A673 (cell line): ENCODE measurements at regions not wholly inside any gene's neighbourhood (a gene's known extent, or its start where the extent isn't known, plus 50 kb on each side); places are given as distances from the start of the nearest gene placed in this dataset.
"Not testable (repeated sequence)": the region's sequence is repeated elsewhere in the genome, so short reads cannot be mapped to it uniquely, and the experiment has no call there.

ENCODE experiments used
- BruUV-seq: library from RNA; stranded (reverse); fragments of 400-500 nt; replicated peaks from 2 replicates; lab custom pipeline; 2021; lab: Mats Ljungman, UMichigan
- CTCF ChIA-PET: fragments of 300-600 bp; sonication (Branson Sonifier 250); formaldehyde crosslinking; loops from one replicate; lab custom pipeline; 2022; ENCODE audit warnings: antibody characterized with exemption; lab: Charles Lee
- POLR2A ChIA-PET: fragments of 300-600 bp; sonication (Branson Sonifier 250); formaldehyde crosslinking; loops from one replicate; lab custom pipeline; 2022; ENCODE audit warnings: antibody characterized with exemption; ENCODE audit not compliant: low non-redundant PET; lab: Charles Lee
- DNase-seq: peaks from one replicate; pipeline ENCODE4 v3.0.0-alpha.2; 2015; ENCODE audit warnings: low spot score
- H3K27ac ChIP-seq: fragments of 200-600 bp; sonication (generic); 2 replicates; pipeline ENCODE4 v1.5.1; 2016; ENCODE audit warnings: mixed run types, low read depth, mild to moderate bottlenecking, mixed read lengths, antibody characterized with exemption, low read length; ENCODE audit not compliant: poor library complexity, severe bottlenecking
- H3K27me3 ChIP-seq: fragments of 200-600 bp; sonication (generic); replicated peaks from 2 replicates; pipeline ENCODE4 v1.6.1; 2017; ENCODE audit warnings: mixed run types, low read depth, mild to moderate bottlenecking, mixed read lengths, antibody characterized with exemption, low read length; ENCODE audit not compliant: insufficient read depth, poor library complexity
- H3K36me3 ChIP-seq: fragments of 200-600 bp; sonication (generic); 2 replicates; pipeline ENCODE4 v1.6.1; 2016; ENCODE audit warnings: mixed run types, mild to moderate bottlenecking, mixed read lengths, antibody characterized with exemption, low read length; ENCODE audit not compliant: insufficient read depth, poor library complexity, severe bottlenecking
- H3K4me1 ChIP-seq: fragments of 200-600 bp; sonication (generic); 2 replicates; pipeline ENCODE4 v1.6.1; 2017; ENCODE audit warnings: mixed run types, mild to moderate bottlenecking, mixed read lengths, antibody characterized with exemption, low read length; ENCODE audit not compliant: insufficient read depth, poor library complexity, severe bottlenecking
- H3K4me3 ChIP-seq: fragments of 200-600 bp; sonication (generic); 2 replicates; pipeline ENCODE4 v1.5.1; 2016; ENCODE audit warnings: low read depth, mixed run types, mild to moderate bottlenecking, mixed read lengths, low read length; ENCODE audit not compliant: poor library complexity, severe bottlenecking
- H3K9me3 ChIP-seq: fragments of 200-600 bp; sonication (generic); 2 replicates; pipeline ENCODE4 v1.6.1; 2016; ENCODE audit warnings: mixed run types, low read depth, mild to moderate bottlenecking, mixed read lengths, antibody characterized with exemption, low read length; ENCODE audit not compliant: poor library complexity, severe bottlenecking
- EZH2 ChIP-seq: fragments of 200-600 bp; sonication (generic); IDR thresholded peaks from 2 replicates; pipeline ENCODE4 v1.6.1; 2017; ENCODE audit warnings: borderline replicate concordance, low read depth, mild to moderate bottlenecking, mixed read lengths, antibody characterized with exemption, low read length; ENCODE audit not compliant: poor library complexity, severe bottlenecking
- intact Hi-C: fragments of 100-400 bp; cut with micrococcal nuclease; formaldehyde crosslinking; loops from one replicate; pipeline ENCODE4 v1.10.0; 2022; ENCODE audit not compliant: unreplicated experiment
- TF ChIP-seq, protein P1 (sequence below): fragments of 300-800, 200-600 bp; sonication (generic); conservative IDR thresholded peaks from 2 replicates; pipeline ENCODE4 v1.5.1; 2017; ENCODE audit warnings: low read depth, mild to moderate bottlenecking, antibody characterized with exemption, low read length, moderate library complexity, mixed read lengths

DNA sequence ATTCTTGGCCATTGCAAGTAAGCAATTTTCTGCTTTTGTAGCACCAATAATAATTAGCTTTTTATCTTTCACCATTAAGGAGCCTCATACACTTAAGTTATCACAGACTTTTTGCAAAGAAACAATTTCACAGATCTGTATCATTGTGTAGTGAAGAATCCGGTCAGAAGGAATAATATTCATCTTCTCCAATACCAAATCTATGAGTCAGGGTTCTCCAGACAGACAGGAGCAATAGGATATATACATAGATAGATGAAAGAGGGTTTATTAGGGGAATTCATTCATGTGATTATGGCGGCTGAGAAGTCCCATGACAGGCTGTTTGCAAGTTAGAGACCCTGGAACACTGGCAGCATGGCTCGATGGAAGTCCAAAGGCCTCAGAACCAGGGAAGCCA is 82.9 kb upstream of the UBASH3B start:
- Histone ChIP-seq H3K4me1 (no peaks in the 10 kb centered on the region), H3K9me3 (no peaks in the 10 kb centered on the region), H3K27ac (no peak overlapping the region), H3K36me3 (no peaks in the 10 kb centered on the region), H3K4me3 (no peak overlapping the region), H3K27me3 (no peaks in the 10 kb centered on the region)
- intact Hi-C loops: no loop called here
- no TSS peak for BruUV-seq
- CTCF ChIA-PET: no interaction called here
- POLR2A ChIA-PET: no interaction called here
- DNase-seq: no peak
- TF ChIP-seq, protein P1, sequence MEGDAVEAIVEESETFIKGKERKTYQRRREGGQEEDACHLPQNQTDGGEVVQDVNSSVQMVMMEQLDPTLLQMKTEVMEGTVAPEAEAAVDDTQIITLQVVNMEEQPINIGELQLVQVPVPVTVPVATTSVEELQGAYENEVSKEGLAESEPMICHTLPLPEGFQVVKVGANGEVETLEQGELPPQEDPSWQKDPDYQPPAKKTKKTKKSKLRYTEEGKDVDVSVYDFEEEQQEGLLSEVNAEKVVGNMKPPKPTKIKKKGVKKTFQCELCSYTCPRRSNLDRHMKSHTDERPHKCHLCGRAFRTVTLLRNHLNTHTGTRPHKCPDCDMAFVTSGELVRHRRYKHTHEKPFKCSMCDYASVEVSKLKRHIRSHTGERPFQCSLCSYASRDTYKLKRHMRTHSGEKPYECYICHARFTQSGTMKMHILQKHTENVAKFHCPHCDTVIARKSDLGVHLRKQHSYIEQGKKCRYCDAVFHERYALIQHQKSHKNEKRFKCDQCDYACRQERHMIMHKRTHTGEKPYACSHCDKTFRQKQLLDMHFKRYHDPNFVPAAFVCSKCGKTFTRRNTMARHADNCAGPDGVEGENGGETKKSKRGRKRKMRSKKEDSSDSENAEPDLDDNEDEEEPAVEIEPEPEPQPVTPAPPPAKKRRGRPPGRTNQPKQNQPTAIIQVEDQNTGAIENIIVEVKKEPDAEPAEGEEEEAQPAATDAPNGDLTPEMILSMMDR: no peak
- TF ChIP-seq EZH2: no peak

DNA sequence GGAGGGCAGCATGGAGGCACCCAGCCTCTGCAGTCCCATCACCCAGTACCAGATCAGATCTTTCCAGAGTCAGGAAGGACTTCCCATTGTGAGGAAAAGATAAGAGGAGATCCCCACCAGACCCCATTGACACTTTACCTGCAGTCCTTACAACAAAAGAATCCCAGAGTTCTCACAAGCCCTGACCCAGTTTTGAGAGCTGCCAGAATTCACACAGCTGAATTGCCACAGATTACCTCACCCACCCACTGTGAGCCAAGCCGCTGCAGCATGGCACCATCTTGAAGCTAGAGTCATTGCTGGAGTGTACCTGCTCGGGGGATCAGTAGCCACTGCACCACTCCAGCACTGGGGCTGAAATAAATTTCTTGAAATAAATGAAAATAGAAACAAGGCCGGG is 91.8 kb upstream of the UBASH3B start:
- no peak for DNase-seq
- Histone ChIP-seq H3K4me3 (no peak overlapping the region), H3K27ac (no peak overlapping the region), H3K9me3 (no peaks in the 10 kb centered on the region), H3K4me1 (no peaks in the 10 kb centered on the region), H3K36me3 (no peaks in the 10 kb centered on the region), H3K27me3 (no peaks in the 10 kb centered on the region)
- TF ChIP-seq EZH2: no peak
- TF ChIP-seq, protein P1: no peak
- CTCF ChIA-PET: interaction anchor here (0.6 kb wide), 1 partner anchor 13 kb away, joined by 4 read pairs; no protein-coding TSS in a partner anchor
- intact Hi-C loops: no loop called here
- POLR2A ChIA-PET: no interaction called here
- BruUV-seq: no TSS peak

DNA sequence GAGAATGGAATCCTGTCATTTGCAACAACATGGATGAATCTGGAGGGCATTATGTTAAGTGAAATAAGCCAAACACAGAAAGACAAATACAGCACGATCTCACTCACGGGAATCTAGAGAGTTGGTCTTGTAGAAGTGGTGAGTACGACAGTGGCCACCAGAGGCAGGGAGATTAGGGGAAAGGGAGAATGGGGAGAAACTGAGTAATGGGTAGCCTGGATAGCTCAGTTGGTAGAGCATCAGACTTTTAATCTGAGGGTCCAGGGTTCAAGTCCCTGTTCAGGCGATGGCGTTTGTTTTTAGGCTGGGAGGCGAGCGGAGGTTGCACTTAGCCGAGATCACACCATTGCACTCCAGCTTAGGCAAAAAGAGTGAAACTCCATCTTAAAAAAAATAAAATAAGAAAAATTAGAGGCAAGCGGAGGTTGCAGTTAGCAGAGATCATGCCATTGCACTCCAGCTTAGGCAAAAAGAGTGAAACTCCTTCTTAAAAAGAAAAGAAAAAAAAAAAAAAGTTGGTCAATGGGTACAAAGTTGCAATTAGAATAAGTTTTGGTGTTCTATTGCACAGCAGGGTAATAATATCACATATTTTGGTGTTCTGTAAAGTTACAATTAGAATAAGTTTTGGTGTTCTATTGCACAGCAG is 95.7 kb upstream of the UBASH3B start:
- ChIA-PET POLR2A (no interaction called here), CTCF (no interaction called here)
- TF ChIP-seq EZH2: no peak
- TF ChIP-seq, protein P1: no peak
- H3K4me3 ChIP-seq: no peak overlapping the region
- H3K36me3 ChIP-seq: no peaks in the 10 kb centered on the region
- no peak overlapping the region for H3K27ac ChIP-seq
- intact Hi-C loops: no loop called here
- H3K27me3 ChIP-seq: no peaks in the 10 kb centered on the region
- H3K9me3 ChIP-seq: no peaks in the 10 kb centered on the region
- H3K4me1 ChIP-seq: no peaks in the 10 kb centered on the region
- peak; percentile 55 for DNase-seq
- BruUV-seq: no TSS peak

DNA sequence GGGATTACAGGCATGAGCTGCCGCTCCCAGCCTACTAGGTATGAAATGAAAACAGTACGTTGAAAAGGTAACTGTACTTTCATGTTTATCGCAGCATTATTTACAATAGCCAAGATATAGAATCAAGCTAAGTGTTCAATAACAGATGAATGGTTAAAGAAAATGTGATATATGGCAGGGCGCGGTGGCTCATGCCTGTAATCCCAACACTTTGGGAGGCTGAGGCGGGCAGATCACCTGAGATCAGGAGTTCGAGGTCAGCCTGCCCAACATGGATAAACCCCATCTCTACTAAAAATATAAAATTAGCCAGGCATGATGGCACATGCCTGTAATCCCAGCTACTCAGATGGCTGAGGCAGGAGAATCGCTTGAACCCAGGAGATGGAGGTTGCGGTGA is 96.3 kb upstream of the UBASH3B start:
- H3K27me3 ChIP-seq, BruUV-seq, POLR2A ChIA-PET: not testable (repeated sequence)

DNA sequence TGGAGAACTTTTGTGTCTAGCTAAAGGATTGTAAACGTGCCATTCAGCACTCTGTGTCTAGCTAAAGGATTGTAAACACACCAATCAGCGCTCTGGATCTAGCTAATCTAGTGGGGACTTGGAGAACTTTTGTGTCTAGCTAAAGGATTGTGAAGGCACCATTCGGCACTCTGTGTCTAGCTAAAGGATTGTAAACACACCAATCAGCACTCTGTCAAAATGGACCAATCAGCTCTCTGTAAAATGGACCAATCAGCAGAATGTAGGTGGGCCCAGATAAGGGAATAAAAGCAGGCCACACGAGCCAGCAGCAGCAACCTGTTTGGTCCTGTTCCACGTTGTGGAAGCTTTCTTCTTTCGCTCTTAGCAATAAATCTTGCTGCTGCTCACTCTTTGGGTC is 98.4 kb upstream of the UBASH3B start:
- H3K9me3 ChIP-seq, DNase-seq, intact Hi-C loops, BruUV-seq, H3K4me3 ChIP-seq, H3K4me1 ChIP-seq, H3K36me3 ChIP-seq, H3K27ac ChIP-seq, CTCF ChIA-PET, H3K27me3 ChIP-seq: not testable (repeated sequence)
- POLR2A ChIA-PET: interaction anchor here (0.7 kb wide), 1 partner anchor 929 kb away, joined by 7 read pairs; no protein-coding TSS in a partner anchor

More for the DNA sequence above, 96.3 kb upstream of the UBASH3B start:
- H3K27ac ChIP-seq, H3K36me3 ChIP-seq, H3K4me3 ChIP-seq, H3K4me1 ChIP-seq, intact Hi-C loops, CTCF ChIA-PET, H3K9me3 ChIP-seq, DNase-seq: not testable (repeated sequence)
